HG02852 (cell line): ENCODE measurements at regions not wholly inside any gene's neighbourhood (a gene's known extent, or its start where the extent isn't known, plus 50 kb on each side); places are given as distances from the start of the nearest gene placed in this dataset.
A peak's percentile ranks its signal among the peaks of the same experiment; 100 is the strongest.
"Not testable (repeated sequence)": the region's sequence is repeated elsewhere in the genome, so short reads cannot be mapped to it uniquely, and the experiment has no call there.

Source experiments
- ATAC-seq: cut with Tn5 transposase; IDR thresholded peaks from one replicate; pipeline ENCODE4 v1.9.1; 2021; ENCODE audit warnings: mild to moderate bottlenecking, moderate library complexity; ENCODE audit not compliant: unreplicated experiment

- ATAC-seq, result not testable (repeated sequence)
Measured at GRCh38 chr9:64370344-64370743, 914.7 kb downstream of the FOXD4L5 start.

DNA sequence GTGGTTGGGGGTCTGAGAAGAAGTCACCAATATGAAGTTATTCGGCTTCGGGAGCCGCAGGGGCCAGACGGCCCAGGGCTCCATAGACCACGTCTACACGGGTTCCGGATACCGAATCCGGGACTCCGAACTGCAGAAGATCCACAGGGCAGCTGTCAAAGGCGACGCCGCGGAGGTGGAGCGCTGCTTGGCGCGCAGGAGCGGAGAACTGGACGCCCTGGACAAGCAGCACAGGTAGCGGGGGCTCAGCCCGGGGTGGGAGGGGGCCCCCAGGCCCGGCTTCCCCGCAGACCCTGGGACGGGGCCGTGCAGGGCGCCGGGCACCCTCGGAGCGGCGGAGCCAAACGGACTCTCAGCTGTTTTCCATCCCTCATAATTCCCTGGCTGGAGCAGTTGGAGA, 915.4 kb downstream of the FOXD4L5 start:
- ATAC-seq, result not testable (repeated sequence)

DNA sequence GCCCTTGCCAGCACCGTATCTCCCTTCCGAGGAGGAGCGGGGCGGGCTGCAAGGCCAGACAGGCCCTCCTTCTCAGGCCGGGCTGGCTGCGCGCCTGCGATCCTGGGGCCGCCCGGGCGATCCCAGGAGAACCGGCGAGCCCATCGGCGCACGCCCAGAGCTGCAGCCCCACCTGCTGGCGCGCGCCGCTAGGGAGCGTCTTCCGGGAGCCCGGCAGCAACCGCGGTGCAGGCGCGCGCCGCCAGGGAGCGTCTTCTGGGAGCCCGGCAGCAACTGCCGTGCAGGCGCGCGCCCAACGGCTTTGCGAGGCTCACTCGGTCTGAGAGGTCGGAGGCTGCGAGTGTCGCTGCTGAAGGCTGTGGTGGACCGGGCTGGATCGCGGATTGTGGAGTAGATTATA, 915.9 kb downstream of the FOXD4L5 start:
- ATAC-seq, result peak; percentile 100

GRCh38 chr9:64368644-64368942, 916.4 kb downstream of the FOXD4L5 start:
- not testable (repeated sequence) for ATAC-seq

- ATAC-seq, result not testable (repeated sequence)
Measured at GRCh38 chr9:64367826-64368643, 917.0 kb downstream of the FOXD4L5 start.
